Chondrocyte (in vitro differentiated cells): ENCODE measurements at regions not wholly inside any gene's neighbourhood (a gene's known extent, or its start where the extent isn't known, plus 50 kb on each side); places are given as distances from the start of the nearest gene placed in this dataset.

ENCODE experiments used
- DNase-seq: peaks from one replicate; pipeline ENCODE4 v3.0.0; 2021; ENCODE audit warnings: mixed read lengths, low spot score
- H3K27ac Mint-ChIP-seq: one replicate; pipeline ENCODE4 v1.8.0; 2021; ENCODE audit warnings: mild to moderate bottlenecking, moderate library complexity, mixed read lengths; ENCODE audit not compliant: unreplicated experiment
- H3K27me3 Mint-ChIP-seq: 2 replicates; pipeline ENCODE4 v1.8.0; 2021; ENCODE audit warnings: low read depth, mixed read lengths
- H3K36me3 Mint-ChIP-seq: 2 replicates; pipeline ENCODE4 v1.8.0; 2021; ENCODE audit warnings: low read depth, mixed read lengths
- H3K4me1 Mint-ChIP-seq: 2 replicates; pipeline ENCODE4 v1.8.0; 2021; ENCODE audit warnings: low read depth, mild to moderate bottlenecking, mixed read lengths
- H3K4me3 Mint-ChIP-seq: one replicate; pipeline ENCODE4 v1.8.0; 2021; ENCODE audit warnings: mild to moderate bottlenecking, moderate library complexity, mixed read lengths; ENCODE audit not compliant: unreplicated experiment
- H3K9me3 Mint-ChIP-seq: 2 replicates; pipeline ENCODE4 v1.8.0; 2021; ENCODE audit warnings: low read depth, mixed read lengths
- CTCF ChIP-seq: fragments of 200-600 bp; sonication (generic); IDR thresholded peaks from 2 replicates; pipeline ENCODE4 v1.5.0; 2021; ENCODE audit warnings: antibody characterized with exemption, mild to moderate bottlenecking, moderate library complexity

DNA sequence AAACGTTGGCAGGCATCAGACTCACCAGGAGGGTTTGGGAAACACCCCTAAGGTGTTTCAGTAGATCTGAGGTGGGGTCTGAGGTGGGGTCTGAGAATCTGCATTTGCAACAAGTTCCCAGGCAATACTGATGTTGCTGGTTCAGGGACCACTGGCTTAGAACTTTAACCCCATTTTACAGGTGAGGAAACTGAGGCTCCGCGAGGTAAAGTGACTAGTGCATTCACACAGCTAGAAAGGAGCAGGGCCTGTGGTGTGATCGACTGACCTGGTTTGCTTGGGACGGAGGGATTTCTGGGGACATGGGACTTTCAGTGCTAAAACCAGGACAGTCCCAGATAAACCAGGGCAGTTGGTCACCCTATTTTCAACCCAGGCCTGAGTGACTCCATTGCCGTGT lies 81.4 kb upstream of the ZNF618 start:
- Mint-ChIP-seq H3K4me1 (no peaks in the 10 kb centered on the region), H3K9me3 (peaks cover 3% of the 10 kb centered on the region), H3K4me3 (no peak overlapping the region), H3K27me3 (peaks cover 15% of the 10 kb centered on the region), H3K27ac (no peak overlapping the region), H3K36me3 (peaks cover 2% of the 10 kb centered on the region)
- TF ChIP-seq CTCF, result no peak
- no peak for DNase-seq

GRCh38 chr9:113795811-113796392 lies 80.2 kb upstream of the ZNF618 start:
- no peaks in the 10 kb centered on the region for H3K4me1 Mint-ChIP-seq
- H3K36me3 Mint-ChIP-seq, result peaks cover 2% of the 10 kb centered on the region
- DNase-seq, result no peak
- H3K9me3 Mint-ChIP-seq, result peaks cover 2% of the 10 kb centered on the region
- no peak for TF ChIP-seq CTCF
- H3K27ac Mint-ChIP-seq, result no peak overlapping the region
- no peak overlapping the region for H3K4me3 Mint-ChIP-seq
- peaks cover 9% of the 10 kb centered on the region for H3K27me3 Mint-ChIP-seq

DNA sequence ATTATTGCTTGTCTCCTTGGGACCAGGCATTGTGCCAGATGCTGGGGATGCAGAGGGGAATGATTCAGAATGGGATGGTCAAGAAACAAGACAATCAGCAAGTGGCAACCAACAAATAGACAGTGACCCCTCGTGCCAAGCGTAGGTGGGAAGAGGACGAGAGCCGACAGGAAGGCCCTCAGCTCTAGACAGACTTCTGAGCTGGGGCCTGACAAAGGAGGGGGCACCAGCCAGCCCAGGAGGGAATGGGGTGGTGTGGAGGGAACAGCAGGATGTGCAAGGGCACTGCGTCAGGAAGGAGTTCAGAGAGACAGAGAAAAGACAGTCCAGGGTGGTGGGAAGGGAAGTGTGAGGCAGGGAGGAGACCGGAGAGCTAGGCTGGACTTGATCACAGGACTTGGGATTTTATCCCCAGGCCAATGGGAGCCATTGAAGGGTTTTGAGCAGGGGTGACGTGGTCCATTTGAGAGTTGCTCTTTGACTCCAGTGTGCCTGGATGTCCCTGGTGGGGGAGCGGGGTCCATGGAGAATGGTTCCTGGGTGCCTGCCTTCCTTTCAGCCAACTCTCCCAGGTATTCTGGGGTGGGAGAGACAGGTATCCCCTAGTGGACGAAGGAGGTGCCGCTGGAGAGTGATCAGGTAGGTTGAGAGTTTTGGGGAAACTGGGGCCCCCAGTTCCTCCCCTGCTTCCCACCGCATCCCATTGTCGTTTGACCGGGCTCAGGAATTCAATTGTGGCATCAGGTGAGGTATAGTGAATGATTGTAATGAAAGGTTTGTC lies 79.3 kb upstream of the ZNF618 start:
- TF ChIP-seq CTCF, result no peak
- Mint-ChIP-seq H3K4me3 (no peak overlapping the region), H3K4me1 (no peaks in the 10 kb centered on the region), H3K36me3 (no peaks in the 10 kb centered on the region), H3K27ac (no peak overlapping the region), H3K27me3 (peaks cover 9% of the 10 kb centered on the region), H3K9me3 (no peaks in the 10 kb centered on the region)
- DNase-seq, result no peak

DNA sequence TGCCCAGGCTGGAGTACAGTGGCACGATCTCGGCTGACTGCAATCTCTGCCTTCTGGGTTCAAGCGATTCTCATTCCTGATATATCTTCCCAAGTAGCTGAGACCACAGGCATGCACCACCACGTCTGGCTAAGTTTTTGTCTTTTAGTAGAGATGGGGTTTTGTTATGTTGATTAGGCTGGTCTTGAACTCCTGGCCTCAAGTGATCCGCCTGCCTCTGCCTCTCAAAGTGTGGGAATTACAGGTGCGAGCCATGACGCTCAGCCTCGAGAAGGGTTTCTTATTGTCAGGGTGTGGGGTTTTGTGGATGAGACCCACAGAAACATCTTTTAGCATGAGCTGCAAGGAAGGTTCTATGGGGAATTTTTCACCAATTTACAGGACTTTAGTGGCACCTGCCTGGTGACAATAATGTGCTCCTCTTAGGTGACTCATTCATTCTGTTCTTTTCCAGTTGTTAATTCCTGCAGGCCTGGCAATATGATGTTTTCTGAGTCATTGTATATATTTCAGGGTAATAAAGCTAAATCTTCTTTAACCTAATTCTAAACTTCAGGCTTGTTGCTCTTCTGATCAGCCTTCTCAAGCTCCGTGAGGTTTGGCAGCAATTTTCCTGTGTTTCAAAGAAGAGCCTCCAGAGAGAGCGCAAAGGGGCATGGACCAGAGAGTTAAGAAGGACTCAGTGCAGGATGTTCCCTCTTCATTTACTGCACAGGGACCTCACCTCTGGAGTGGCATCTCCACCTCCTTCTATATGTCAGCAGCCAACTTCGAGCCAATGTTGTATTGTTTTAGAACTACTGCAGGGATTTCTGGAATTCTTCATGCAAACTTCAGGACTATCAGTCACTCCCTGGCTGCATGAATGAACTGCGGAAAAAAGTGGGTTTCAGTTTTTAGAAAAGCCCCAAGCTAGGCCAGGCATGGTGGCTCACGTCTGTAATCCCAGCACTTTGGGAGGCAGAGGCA lies 77.8 kb upstream of the ZNF618 start:
- DNase-seq, result no peak
- Mint-ChIP-seq H3K4me1 (no peaks in the 10 kb centered on the region), H3K36me3 (peaks cover 2% of the 10 kb centered on the region), H3K9me3 (peaks cover 2% of the 10 kb centered on the region), H3K4me3 (no peak overlapping the region), H3K27ac (no peak overlapping the region), H3K27me3 (peaks cover 9% of the 10 kb centered on the region)
- no peak for TF ChIP-seq CTCF

DNA sequence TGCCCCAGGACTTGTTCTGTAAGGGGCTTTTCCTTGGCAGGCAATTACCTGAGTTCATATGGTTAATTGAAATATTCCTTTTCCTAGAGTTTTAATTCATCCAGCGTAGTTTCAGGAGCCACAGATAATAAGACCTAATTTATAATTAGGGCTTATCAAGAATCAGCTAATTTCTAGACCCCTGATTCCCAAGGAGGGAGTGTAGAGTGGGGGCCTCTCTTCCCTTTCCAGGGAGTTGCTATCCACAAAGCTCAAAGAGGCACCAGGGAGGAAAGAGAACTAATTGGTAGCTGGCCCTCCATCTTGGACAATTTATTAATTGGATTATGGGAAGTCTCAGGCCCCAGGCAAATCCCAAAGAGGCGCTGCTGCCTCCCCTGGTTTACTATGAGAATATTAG lies 75.8 kb upstream of the ZNF618 start:
- TF ChIP-seq CTCF, result no peak
- Mint-ChIP-seq H3K27ac (no peak overlapping the region), H3K36me3 (peaks cover 2% of the 10 kb centered on the region), H3K27me3 (peaks cover 9% of the 10 kb centered on the region), H3K9me3 (peaks cover 2% of the 10 kb centered on the region), H3K4me1 (no peaks in the 10 kb centered on the region), H3K4me3 (no peak overlapping the region)
- DNase-seq, result no peak
